SK-N-SH (cell line): ENCODE measurements at regions not wholly inside any gene's neighbourhood (a gene's known extent, or its start where the extent isn't known, plus 50 kb on each side); places are given as distances from the start of the nearest gene placed in this dataset.

Experiments used
- CTCF ChIA-PET: fragments of 300-600, 350-600 bp; formaldehyde crosslinking; extraction: SDS; loops from one replicate; lab custom pipeline; 2021; lab: Yijun Ruan, JAX
- POLR2A ChIA-PET: fragments of 350-600 bp; sonication (Branson Sonifier 250); formaldehyde crosslinking; extraction: SDS; loops from one replicate; lab custom pipeline; 2020; ENCODE audit warnings: antibody characterized with exemption, inconsistent platforms; lab: Yijun Ruan, JAX
- DNase-seq: peaks from one replicate; pipeline ENCODE4 v3.0.0; 2012
- H2AFZ ChIP-seq: fragments of 200-600 bp; sonication (generic); 2 replicates; pipeline ENCODE4 v1.8.1; 2016; ENCODE audit warnings: antibody characterized with exemption, mild to moderate bottlenecking, low read depth
- H3F3A ChIP-seq: fragments of 200-600 bp; sonication (generic); replicated peaks from 2 replicates; pipeline ENCODE3; 2016; ENCODE audit warnings: antibody characterized with exemption, mild to moderate bottlenecking; ENCODE audit not compliant: insufficient read depth
- H3K27ac ChIP-seq, 2 experiments: fragments of 200-500 bp in 1 of 2; fragments of 200-600 bp in 1 of 2; sonication (Bioruptor generic) in 1 of 2; sonication (generic), shearing (Covaris generic) in 1 of 2; 2 replicates each; pipeline versions ENCODE4 v1.5.1 to v1.6.1; 2014 to 2016; ENCODE audit warnings: low read depth in 2 of 2, inconsistent platforms in 1 of 2, low read length in 1 of 2, mild to moderate bottlenecking in 1 of 2, mixed read lengths in 1 of 2
- H3K27me3 ChIP-seq: fragments of 200-600 bp; sonication (generic), shearing (Covaris generic); 2 replicates; pipeline ENCODE4 v1.6.1; 2016; ENCODE audit warnings: mixed run types; ENCODE audit not compliant: insufficient read depth
- H3K36me3 ChIP-seq, 2 experiments: fragments of 200-500 bp in 1 of 2; fragments of 200-600 bp in 1 of 2; sonication (Bioruptor generic) in 1 of 2; sonication (generic) in 1 of 2; replicated peaks in 1 of 2; 2 replicates each; pipeline versions ENCODE3 to v1.5.1; 2014 to 2016; ENCODE audit warnings: low read length in 1 of 2, mild to moderate bottlenecking in 1 of 2; ENCODE audit not compliant: insufficient read depth in 2 of 2, control insufficient read depth in 1 of 2
- H3K4me1 ChIP-seq, 2 experiments: fragments of 200-500 bp in 1 of 2; fragments of 200-600 bp in 1 of 2; sonication (Bioruptor generic) in 1 of 2; sonication (generic), shearing (Covaris generic) in 1 of 2; 2 replicates each; pipeline versions ENCODE4 v1.5.1 to v1.6.1; 2014 to 2016; ENCODE audit warnings: low read depth in 1 of 2, low read length in 1 of 2, mixed run types in 1 of 2; ENCODE audit not compliant: insufficient read depth in 2 of 2, control insufficient read depth in 1 of 2
- H3K4me2 ChIP-seq: fragments of 200-600 bp; sonication (generic), shearing (Covaris generic); 2 replicates; pipeline ENCODE4 v1.6.1; 2017; ENCODE audit warnings: mixed run types
- H3K4me3 ChIP-seq, 2 experiments: fragments of 200-500 bp in 1 of 2; fragments of 200-600 bp in 1 of 2; sonication (Bioruptor generic) in 1 of 2; sonication (generic), shearing (Covaris generic) in 1 of 2; 2 replicates each; pipeline versions ENCODE4 v1.5.1 to v1.8.1; 2014 to 2016; ENCODE audit warnings: low read depth in 2 of 2, inconsistent platforms in 1 of 2, low read length in 1 of 2, mild to moderate bottlenecking in 1 of 2, mixed read lengths in 1 of 2, moderate library complexity in 1 of 2
- H3K79me2 ChIP-seq: fragments of 200-600 bp; sonication (generic); 2 replicates; pipeline ENCODE4 v1.8.1; 2017; ENCODE audit warnings: mild to moderate bottlenecking; ENCODE audit not compliant: insufficient read depth
- H3K9ac ChIP-seq: fragments of 200-600 bp; sonication (generic); 2 replicates; pipeline ENCODE4 v1.6.1; 2017; ENCODE audit warnings: mixed run types
- H3K9me2 ChIP-seq: fragments of 200-600 bp; sonication (generic); 2 replicates; pipeline ENCODE4 v1.6.1; 2017; ENCODE audit warnings: mixed run types
- H3K9me3 ChIP-seq: fragments of 200-600 bp; sonication (generic); 2 replicates; pipeline ENCODE4 v1.6.1; 2017; ENCODE audit warnings: mixed run types, mild to moderate bottlenecking, moderate library complexity
- H4K20me1 ChIP-seq: fragments of 200-600 bp; sonication (generic); 2 replicates; pipeline ENCODE4 v1.6.1; 2017; ENCODE audit warnings: mild to moderate bottlenecking, mixed run types; ENCODE audit not compliant: insufficient read depth
- EZH2phosphoT487 ChIP-seq: fragments of 200-600 bp; sonication (generic); IDR thresholded peaks from 2 replicates; pipeline ENCODE4 v1.6.1; 2017; ENCODE audit warnings: low read depth, mixed run types, mild to moderate bottlenecking, antibody characterized with exemption, moderate library complexity, borderline replicate concordance
- FOSL2 ChIP-seq: IDR thresholded peaks from 2 replicates; pipeline ENCODE4 v1.4.0; 2012; ENCODE audit warnings: low read depth, mild to moderate bottlenecking, moderate library complexity, borderline replicate concordance
- GABPA ChIP-seq: IDR thresholded peaks from 2 replicates; pipeline ENCODE4 v1.4.0; 2012; ENCODE audit warnings: low read depth, mild to moderate bottlenecking
- GATA2 ChIP-seq: sonication (generic); formaldehyde crosslinking; IDR thresholded peaks from 2 replicates; pipeline ENCODE4 v1.5.0; 2020; ENCODE audit warnings: mild to moderate bottlenecking, missing genetic modification reagents
- IRF3 ChIP-seq: fragments of 150-350 bp; IDR thresholded peaks from 2 replicates; pipeline ENCODE4 v1.6.1; 2016; ENCODE audit warnings: mild to moderate bottlenecking, low read depth, low read length
- MAX ChIP-seq: IDR thresholded peaks from 2 replicates; pipeline ENCODE4 v1.4.0; 2012; ENCODE audit warnings: low read depth
- NFIC ChIP-seq: IDR thresholded peaks from 2 replicates; pipeline ENCODE4 v1.4.0; 2012; ENCODE audit warnings: borderline replicate concordance
- POLR2AphosphoS5 ChIP-seq: IDR thresholded peaks from 2 replicates; pipeline ENCODE4 v1.6.1; 2012; ENCODE audit warnings: low read depth, low read length
- RCOR1 ChIP-seq: fragments of 150-350 bp; IDR thresholded peaks from 2 replicates; pipeline ENCODE4 v1.6.1; 2017; ENCODE audit warnings: antibody characterized with exemption, low read length
- RFX5 ChIP-seq: IDR thresholded peaks from 2 replicates; pipeline ENCODE4 v1.6.1; 2012; ENCODE audit warnings: mild to moderate bottlenecking, improper control_type of control experiment, low read length
- SMC3 ChIP-seq: IDR thresholded peaks from 2 replicates; pipeline ENCODE4 v1.6.1; 2012; ENCODE audit warnings: low read depth, low read length, improper control_type of control experiment
- TEAD4 ChIP-seq: IDR thresholded peaks from 2 replicates; pipeline ENCODE4 v1.4.0; 2012; ENCODE audit warnings: mild to moderate bottlenecking, borderline replicate concordance; ENCODE audit not compliant: insufficient read depth
- ZBTB33 ChIP-seq: IDR thresholded peaks from 2 replicates; pipeline ENCODE4 v1.4.0; 2012; ENCODE audit warnings: low read depth, borderline replicate concordance
- WGBS: methylation state at CpG from one replicate; pipeline ENCODE4 v1.1.6; 2017; ENCODE audit warnings: low lambda C conversion rate; 5-methylcytosine and 5-hydroxymethylcytosine counted together
- TF ChIP-seq, protein P1 (sequence below): IDR thresholded peaks from 2 replicates; pipeline ENCODE4 v1.4.0; 2012; ENCODE audit warnings: low read depth, borderline replicate concordance
- TF ChIP-seq, protein P2 (sequence below): fragments of 200-600 bp; sonication (generic); IDR thresholded peaks from 2 replicates; pipeline ENCODE4 v1.6.1; 2017; ENCODE audit warnings: antibody characterized with exemption, mild to moderate bottlenecking, moderate library complexity
- TF ChIP-seq, protein P3 (sequence below): fragments of 150-350 bp; IDR thresholded peaks from 2 replicates; pipeline ENCODE4 v1.6.1; 2017; ENCODE audit warnings: antibody characterized with exemption, low read length, low read depth, borderline replicate concordance

- Histone ChIP-seq H3K4me3 (no peak overlapping the region), H3K9me3 (no peaks in the 10 kb centered on the region), H3K9me2 (no peaks in the 10 kb centered on the region), H3K36me3 (no peaks in the 10 kb centered on the region), H4K20me1 (no peaks in the 10 kb centered on the region), H3K4me2 (no peak overlapping the region), H3K9ac (no peak overlapping the region), H3K27ac (no peak overlapping the region), H3K27me3 (no peaks in the 10 kb centered on the region), H2AFZ (no peak overlapping the region), H3K4me1 (no peaks in the 10 kb centered on the region), H3F3A (no peaks in the 10 kb centered on the region), H3K79me2 (no peaks in the 10 kb centered on the region)
- ChIA-PET CTCF (no interaction called here), POLR2A (no interaction called here)
- no peak for DNase-seq
- TF ChIP-seq, protein P1, sequence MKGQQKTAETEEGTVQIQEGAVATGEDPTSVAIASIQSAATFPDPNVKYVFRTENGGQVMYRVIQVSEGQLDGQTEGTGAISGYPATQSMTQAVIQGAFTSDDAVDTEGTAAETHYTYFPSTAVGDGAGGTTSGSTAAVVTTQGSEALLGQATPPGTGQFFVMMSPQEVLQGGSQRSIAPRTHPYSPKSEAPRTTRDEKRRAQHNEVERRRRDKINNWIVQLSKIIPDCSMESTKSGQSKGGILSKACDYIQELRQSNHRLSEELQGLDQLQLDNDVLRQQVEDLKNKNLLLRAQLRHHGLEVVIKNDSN = no peak
- TF ChIP-seq TEAD4 (no peak), IRF3 (no peak), EZH2phosphoT487 (no peak), SMC3 (no peak), FOSL2 (no peak), RFX5 (no peak), MAX (no peak), GABPA (no peak), GATA2 (CRISPR knock-in tag) (no peak), NFIC (no peak), ZBTB33 (no peak), POLR2AphosphoS5 (no peak), RCOR1 (no peak)
- TF ChIP-seq, protein P2, sequence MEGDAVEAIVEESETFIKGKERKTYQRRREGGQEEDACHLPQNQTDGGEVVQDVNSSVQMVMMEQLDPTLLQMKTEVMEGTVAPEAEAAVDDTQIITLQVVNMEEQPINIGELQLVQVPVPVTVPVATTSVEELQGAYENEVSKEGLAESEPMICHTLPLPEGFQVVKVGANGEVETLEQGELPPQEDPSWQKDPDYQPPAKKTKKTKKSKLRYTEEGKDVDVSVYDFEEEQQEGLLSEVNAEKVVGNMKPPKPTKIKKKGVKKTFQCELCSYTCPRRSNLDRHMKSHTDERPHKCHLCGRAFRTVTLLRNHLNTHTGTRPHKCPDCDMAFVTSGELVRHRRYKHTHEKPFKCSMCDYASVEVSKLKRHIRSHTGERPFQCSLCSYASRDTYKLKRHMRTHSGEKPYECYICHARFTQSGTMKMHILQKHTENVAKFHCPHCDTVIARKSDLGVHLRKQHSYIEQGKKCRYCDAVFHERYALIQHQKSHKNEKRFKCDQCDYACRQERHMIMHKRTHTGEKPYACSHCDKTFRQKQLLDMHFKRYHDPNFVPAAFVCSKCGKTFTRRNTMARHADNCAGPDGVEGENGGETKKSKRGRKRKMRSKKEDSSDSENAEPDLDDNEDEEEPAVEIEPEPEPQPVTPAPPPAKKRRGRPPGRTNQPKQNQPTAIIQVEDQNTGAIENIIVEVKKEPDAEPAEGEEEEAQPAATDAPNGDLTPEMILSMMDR = no peak
- TF ChIP-seq, protein P3, sequence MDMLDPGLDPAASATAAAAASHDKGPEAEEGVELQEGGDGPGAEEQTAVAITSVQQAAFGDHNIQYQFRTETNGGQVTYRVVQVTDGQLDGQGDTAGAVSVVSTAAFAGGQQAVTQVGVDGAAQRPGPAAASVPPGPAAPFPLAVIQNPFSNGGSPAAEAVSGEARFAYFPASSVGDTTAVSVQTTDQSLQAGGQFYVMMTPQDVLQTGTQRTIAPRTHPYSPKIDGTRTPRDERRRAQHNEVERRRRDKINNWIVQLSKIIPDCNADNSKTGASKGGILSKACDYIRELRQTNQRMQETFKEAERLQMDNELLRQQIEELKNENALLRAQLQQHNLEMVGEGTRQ = no peak
- 90% methylated on average over 6 of the region's 6 CpGs for WGBS
Measured at GRCh38 chr1:218948446-218948845, 225.2 kb upstream of the LYPLAL1 start.
